A673 (cell line): ENCODE measurements at regions not wholly inside any gene's neighbourhood (a gene's known extent, or its start where the extent isn't known, plus 50 kb on each side); places are given as distances from the start of the nearest gene placed in this dataset.

Experiments
- BruUV-seq: library from RNA; stranded (reverse); fragments of 400-500 nt; replicated peaks from 2 replicates; lab custom pipeline; 2021; lab: Mats Ljungman, UMichigan
- CTCF ChIA-PET: fragments of 300-600 bp; sonication (Branson Sonifier 250); formaldehyde crosslinking; loops from one replicate; lab custom pipeline; 2022; ENCODE audit warnings: antibody characterized with exemption; lab: Charles Lee
- POLR2A ChIA-PET: fragments of 300-600 bp; sonication (Branson Sonifier 250); formaldehyde crosslinking; loops from one replicate; lab custom pipeline; 2022; ENCODE audit warnings: antibody characterized with exemption; ENCODE audit not compliant: low non-redundant PET; lab: Charles Lee
- DNase-seq: peaks from one replicate; pipeline ENCODE4 v3.0.0-alpha.2; 2015; ENCODE audit warnings: low spot score
- H3K27ac ChIP-seq: fragments of 200-600 bp; sonication (generic); 2 replicates; pipeline ENCODE4 v1.5.1; 2016; ENCODE audit warnings: mixed run types, low read depth, mild to moderate bottlenecking, mixed read lengths, antibody characterized with exemption, low read length; ENCODE audit not compliant: poor library complexity, severe bottlenecking
- H3K27me3 ChIP-seq: fragments of 200-600 bp; sonication (generic); replicated peaks from 2 replicates; pipeline ENCODE4 v1.6.1; 2017; ENCODE audit warnings: mixed run types, low read depth, mild to moderate bottlenecking, mixed read lengths, antibody characterized with exemption, low read length; ENCODE audit not compliant: insufficient read depth, poor library complexity
- H3K36me3 ChIP-seq: fragments of 200-600 bp; sonication (generic); 2 replicates; pipeline ENCODE4 v1.6.1; 2016; ENCODE audit warnings: mixed run types, mild to moderate bottlenecking, mixed read lengths, antibody characterized with exemption, low read length; ENCODE audit not compliant: insufficient read depth, poor library complexity, severe bottlenecking
- H3K4me1 ChIP-seq: fragments of 200-600 bp; sonication (generic); 2 replicates; pipeline ENCODE4 v1.6.1; 2017; ENCODE audit warnings: mixed run types, mild to moderate bottlenecking, mixed read lengths, antibody characterized with exemption, low read length; ENCODE audit not compliant: insufficient read depth, poor library complexity, severe bottlenecking
- H3K4me3 ChIP-seq: fragments of 200-600 bp; sonication (generic); 2 replicates; pipeline ENCODE4 v1.5.1; 2016; ENCODE audit warnings: low read depth, mixed run types, mild to moderate bottlenecking, mixed read lengths, low read length; ENCODE audit not compliant: poor library complexity, severe bottlenecking
- H3K9me3 ChIP-seq: fragments of 200-600 bp; sonication (generic); 2 replicates; pipeline ENCODE4 v1.6.1; 2016; ENCODE audit warnings: mixed run types, low read depth, mild to moderate bottlenecking, mixed read lengths, antibody characterized with exemption, low read length; ENCODE audit not compliant: poor library complexity, severe bottlenecking
- EZH2 ChIP-seq: fragments of 200-600 bp; sonication (generic); IDR thresholded peaks from 2 replicates; pipeline ENCODE4 v1.6.1; 2017; ENCODE audit warnings: borderline replicate concordance, low read depth, mild to moderate bottlenecking, mixed read lengths, antibody characterized with exemption, low read length; ENCODE audit not compliant: poor library complexity, severe bottlenecking
- intact Hi-C: fragments of 100-400 bp; cut with micrococcal nuclease; formaldehyde crosslinking; loops from one replicate; pipeline ENCODE4 v1.10.0; 2022; ENCODE audit not compliant: unreplicated experiment
- TF ChIP-seq, protein P1 (sequence below): fragments of 300-800, 200-600 bp; sonication (generic); conservative IDR thresholded peaks from 2 replicates; pipeline ENCODE4 v1.5.1; 2017; ENCODE audit warnings: low read depth, mild to moderate bottlenecking, antibody characterized with exemption, low read length, moderate library complexity, mixed read lengths

DNA sequence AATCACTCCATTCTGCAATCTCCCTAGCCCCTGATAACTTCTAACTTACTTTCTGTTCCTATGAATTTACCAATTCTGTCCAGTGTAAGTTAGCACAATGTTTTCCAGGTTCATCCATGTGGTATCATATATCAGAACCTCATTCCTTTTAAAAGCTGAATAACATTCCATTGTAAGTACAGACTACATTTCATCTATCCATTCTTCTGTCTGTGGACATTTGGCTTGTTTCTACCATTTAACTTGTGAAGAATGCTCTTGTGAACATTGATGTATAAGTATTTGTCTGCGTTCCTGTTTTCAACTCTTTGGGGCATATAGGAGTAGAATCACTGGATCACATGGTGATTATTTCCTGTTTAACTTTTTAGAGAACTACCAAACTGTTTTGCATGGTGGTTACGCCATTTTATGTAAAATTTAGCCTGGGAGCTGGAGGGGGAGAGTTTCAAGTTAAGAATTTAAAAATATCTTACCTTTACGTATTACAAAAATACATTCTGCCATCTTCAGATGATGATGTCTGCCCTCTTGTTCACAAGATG is 156.5 kb downstream of the BTBD3 start:
- no peak for DNase-seq
- POLR2A ChIA-PET: no interaction called here

GRCh38 chr20:12076200-12076599 is 158.5 kb downstream of the BTBD3 start:
- no peak for TF ChIP-seq EZH2
- TF ChIP-seq, protein P1, sequence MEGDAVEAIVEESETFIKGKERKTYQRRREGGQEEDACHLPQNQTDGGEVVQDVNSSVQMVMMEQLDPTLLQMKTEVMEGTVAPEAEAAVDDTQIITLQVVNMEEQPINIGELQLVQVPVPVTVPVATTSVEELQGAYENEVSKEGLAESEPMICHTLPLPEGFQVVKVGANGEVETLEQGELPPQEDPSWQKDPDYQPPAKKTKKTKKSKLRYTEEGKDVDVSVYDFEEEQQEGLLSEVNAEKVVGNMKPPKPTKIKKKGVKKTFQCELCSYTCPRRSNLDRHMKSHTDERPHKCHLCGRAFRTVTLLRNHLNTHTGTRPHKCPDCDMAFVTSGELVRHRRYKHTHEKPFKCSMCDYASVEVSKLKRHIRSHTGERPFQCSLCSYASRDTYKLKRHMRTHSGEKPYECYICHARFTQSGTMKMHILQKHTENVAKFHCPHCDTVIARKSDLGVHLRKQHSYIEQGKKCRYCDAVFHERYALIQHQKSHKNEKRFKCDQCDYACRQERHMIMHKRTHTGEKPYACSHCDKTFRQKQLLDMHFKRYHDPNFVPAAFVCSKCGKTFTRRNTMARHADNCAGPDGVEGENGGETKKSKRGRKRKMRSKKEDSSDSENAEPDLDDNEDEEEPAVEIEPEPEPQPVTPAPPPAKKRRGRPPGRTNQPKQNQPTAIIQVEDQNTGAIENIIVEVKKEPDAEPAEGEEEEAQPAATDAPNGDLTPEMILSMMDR: no peak
- BruUV-seq: no TSS peak
- Histone ChIP-seq H3K27me3 (peaks cover 2% of the 10 kb centered on the region), H3K4me3 (no peak overlapping the region), H3K9me3 (no peaks in the 10 kb centered on the region), H3K27ac (no peak overlapping the region), H3K36me3 (no peaks in the 10 kb centered on the region), H3K4me1 (no peaks in the 10 kb centered on the region)
- DNase-seq: no peak
- POLR2A ChIA-PET: no interaction called here
- intact Hi-C loops: no loop called here
- CTCF ChIA-PET: no interaction called here

More for the DNA sequence above, 156.5 kb downstream of the BTBD3 start:
- no peak overlapping the region for H3K27ac ChIP-seq
- H3K4me3 ChIP-seq: no peak overlapping the region
- BruUV-seq: no TSS peak
- no peaks in the 10 kb centered on the region for H3K9me3 ChIP-seq
- TF ChIP-seq, protein P1: no peak
- no peak for TF ChIP-seq EZH2
- H3K27me3 ChIP-seq: peaks cover 2% of the 10 kb centered on the region
- no peaks in the 10 kb centered on the region for H3K36me3 ChIP-seq
- CTCF ChIA-PET: no interaction called here
- H3K4me1 ChIP-seq: no peaks in the 10 kb centered on the region
- intact Hi-C loops: no loop called here

DNA sequence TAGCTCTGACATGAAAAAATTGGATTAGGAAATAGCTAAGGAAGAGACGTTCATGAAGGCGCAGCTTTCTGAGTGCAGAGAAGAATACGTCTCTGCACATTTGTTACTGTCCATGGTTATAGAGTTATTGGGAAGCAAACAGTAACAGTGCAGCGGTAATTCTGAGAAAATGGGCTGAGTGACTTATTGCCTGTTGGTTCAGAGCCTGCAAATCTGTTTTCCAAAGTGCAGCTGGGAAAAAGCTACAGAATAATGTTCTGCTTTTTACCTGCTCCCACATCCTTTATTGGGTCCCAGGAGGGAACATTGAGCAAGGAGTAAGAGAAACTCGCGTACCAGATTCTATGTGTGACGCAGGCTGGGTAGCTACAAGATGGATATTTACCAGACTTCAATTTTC is 160.2 kb downstream of the BTBD3 start:
- no TSS peak for BruUV-seq

More for the DNA sequence above, 160.2 kb downstream of the BTBD3 start:
- no peak for DNase-seq
- Histone ChIP-seq H3K4me3 (no peak overlapping the region), H3K27ac (no peak overlapping the region), H3K36me3 (no peaks in the 10 kb centered on the region), H3K9me3 (no peaks in the 10 kb centered on the region), H3K4me1 (no peaks in the 10 kb centered on the region), H3K27me3 (peaks cover 2% of the 10 kb centered on the region)
- intact Hi-C loops: no loop called here
- no peak for TF ChIP-seq EZH2
- TF ChIP-seq, protein P1: no peak
- CTCF ChIA-PET: no interaction called here
- POLR2A ChIA-PET: interaction anchor here (0.6 kb wide), 1 partner anchor 14 kb away, joined by 4 read pairs; no protein-coding TSS in a partner anchor
